Stimulated activated CD4-positive, alpha-beta T cell treated with anti-CD3 and anti-CD28 coated beads, Interleukin-1b, Interleukin-23, amount 100 ng/mL, for 48 hours (primary cell): ENCODE measurements at regions not wholly inside any gene's neighbourhood (a gene's known extent, or its start where the extent isn't known, plus 50 kb on each side); places are given as distances from the start of the nearest gene placed in this dataset.
"Not testable (repeated sequence)": the region's sequence is repeated elsewhere in the genome, so short reads cannot be mapped to it uniquely, and the experiment has no call there.

Source experiments
- DNase-seq: peaks from one replicate; pipeline ENCODE4 v3.0.0-alpha.2; 2020

DNA sequence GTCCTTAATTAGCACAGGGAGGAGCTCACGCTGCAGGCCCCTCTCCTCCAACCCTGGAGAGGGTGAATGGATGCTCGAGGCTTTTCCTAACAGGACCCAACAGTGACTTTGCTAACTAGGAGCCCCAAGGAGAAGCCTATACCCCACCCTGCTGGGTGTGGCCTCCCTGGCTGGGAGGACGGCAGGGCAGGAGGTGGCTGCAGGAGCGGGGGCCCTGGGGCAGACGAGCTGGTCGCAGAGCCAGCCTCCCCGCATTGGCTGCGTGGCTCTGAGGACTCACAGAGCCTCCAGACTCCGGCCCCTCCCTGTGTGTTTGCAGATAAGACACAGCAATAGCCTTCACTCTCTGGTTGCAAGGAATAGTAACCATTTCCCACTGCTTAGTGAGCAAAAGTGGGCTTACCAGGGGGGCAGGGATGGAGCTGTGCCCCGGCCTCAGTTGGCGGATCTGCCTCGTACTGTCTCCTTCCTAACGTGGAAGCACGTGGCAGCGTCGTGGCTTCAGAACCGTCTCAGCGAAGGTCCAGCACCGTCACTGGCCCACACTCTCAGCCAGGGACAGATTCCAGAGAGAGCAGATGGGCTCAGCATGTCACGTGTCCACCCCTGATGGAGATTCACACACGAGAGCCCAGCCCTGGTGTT is 1087.5 kb downstream of the BRD1 start:
- no peak for DNase-seq

DNA sequence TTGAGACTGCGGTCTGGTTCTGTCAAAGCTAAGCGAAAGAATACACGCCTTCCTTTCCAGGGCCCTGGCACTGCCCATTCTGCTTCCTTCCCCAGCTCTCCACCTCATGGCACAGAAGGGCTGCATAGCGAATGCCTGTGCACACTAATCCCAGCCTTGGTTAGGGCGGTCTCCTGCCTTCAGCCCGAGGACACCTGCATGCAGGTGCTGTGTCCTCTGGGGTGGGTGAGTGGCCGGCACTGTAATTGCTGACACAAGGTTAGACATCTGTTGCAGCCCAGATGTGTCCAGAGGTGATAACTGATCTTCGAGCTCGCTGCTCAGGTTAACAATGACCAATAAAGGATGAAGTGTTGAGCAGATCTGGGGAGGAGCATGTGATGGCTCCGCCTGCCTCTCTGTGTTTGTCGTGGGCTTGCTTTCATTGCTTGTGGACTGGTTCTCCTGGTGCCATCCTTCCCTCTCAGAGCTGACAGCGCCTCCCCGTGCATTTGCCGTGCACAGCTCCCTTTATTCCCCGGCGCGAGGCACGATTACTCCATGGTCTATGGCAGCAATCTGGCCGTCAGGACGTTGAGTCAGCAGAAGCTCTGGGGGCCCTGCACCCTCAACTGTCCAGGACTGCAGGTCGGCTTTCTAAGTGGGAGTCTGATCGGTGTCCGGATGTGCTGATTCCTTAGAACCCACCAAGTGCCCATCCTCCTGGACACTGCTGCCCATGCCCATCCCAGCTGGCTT is 1088.2 kb downstream of the BRD1 start:
- no peak for DNase-seq

DNA sequence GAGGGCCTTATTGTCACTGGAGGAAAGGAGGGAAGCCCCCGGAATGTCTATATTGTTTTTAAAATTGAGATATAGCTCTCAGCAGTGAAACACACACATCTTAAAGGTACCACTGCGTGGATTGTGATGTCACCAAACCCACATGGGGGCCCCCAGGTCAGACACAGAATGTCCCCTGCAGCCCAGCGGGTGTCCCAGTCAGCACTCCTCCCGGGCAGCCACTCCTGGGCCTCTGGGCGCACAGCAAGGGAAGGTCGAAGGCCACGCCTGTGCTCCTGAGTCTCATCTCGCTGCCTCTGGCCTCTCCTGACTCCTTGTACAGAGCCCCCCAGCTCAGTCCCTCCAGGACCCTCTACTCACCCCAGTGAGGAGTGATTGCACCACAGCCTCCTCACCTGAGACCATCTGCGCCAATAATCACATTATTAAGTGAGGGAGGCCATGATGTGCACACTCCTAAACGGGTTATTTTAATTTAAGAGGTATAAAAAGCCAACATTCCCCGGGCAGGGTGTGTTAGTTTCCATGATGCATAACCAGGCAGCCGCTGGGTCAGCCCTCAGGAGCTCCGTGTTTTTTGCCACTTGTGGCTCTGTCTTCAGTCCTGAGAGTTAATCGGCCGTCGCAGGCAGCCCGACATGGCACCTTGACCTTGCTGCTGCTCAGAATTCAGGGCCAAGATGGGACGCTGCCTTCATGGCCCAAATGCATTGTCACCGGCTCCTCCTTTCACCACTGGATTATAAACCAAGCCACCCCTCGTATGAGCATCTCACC is 1089.3 kb downstream of the BRD1 start:
- no peak for DNase-seq

DNA sequence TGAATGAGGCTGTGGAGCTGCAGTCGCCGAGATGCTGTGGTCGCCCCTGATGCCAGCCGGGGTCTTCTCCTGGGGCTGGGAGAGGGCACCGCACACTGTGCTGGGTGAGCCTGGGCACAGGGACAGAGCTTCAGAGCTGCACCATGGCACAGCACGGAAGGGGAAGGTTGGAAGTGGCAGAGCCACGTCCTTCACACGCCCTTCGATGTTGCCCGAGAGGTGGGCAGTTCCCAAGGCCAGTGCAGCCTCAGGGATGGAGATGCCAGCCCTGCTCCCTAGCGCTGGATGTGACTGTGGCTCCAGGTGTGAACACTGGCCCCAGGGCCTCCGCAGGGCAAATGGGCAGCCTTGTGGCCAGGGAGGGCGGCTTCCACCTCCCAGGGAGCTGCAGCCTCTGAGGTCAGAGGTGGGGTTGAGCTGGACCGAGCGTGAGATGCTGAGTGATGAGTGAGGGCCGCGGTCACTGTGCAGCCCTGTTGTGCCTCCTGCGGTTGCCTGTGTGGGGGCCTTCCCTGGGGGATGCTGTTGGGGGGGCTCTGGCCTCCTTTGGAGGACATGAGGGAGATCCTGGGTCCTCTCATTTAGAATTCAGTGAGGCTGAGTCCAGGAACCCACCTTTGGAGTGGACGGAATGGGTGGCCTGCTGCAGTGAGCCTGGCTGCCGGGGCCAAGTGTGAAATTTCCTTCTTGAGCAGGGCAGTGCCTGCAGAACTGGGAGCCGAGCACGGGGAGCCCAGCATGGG is 1090.0 kb downstream of the BRD1 start:
- DNase-seq = no peak

DNA sequence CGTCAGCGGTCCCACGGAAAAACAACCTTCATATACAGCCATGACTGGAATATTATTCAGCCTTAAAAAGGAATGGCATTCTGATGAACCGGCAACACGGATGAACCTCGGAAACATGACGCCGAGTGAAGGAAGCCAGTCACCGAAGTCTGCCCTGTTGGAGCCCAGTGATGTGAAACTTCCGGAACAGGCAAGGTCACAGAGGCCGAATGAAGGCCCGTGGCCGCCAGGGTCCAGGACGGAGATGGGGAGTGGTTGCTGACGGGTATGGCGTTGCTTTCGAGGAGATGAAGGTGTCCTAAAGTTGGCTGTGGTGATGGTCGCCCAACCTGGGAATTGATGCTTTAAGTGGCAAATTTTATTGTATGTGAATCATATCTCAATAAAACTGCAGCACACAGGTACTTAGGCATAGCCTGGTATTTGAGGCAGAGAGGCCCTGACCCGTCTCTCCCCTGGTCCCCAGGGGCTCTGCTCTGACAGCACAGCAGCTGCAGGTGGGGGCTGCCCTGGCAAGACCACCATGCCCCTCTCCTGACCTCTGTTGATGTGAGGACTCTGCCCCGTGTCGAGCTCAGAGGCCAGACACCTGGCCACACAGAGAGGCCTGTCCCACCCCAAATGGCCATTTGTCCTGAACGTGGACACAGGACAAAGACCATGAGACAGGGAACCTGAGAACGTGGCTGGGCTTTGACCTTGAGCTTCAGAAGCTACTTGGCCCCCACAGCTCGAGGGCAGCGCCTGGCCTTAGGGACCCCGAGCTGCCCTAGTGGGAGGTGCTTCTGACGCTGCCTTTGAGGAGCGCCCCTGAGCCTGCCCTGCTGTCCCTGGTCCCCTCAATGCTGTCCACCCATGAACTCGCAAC is 1090.8 kb downstream of the BRD1 start:
- no peak for DNase-seq

DNA sequence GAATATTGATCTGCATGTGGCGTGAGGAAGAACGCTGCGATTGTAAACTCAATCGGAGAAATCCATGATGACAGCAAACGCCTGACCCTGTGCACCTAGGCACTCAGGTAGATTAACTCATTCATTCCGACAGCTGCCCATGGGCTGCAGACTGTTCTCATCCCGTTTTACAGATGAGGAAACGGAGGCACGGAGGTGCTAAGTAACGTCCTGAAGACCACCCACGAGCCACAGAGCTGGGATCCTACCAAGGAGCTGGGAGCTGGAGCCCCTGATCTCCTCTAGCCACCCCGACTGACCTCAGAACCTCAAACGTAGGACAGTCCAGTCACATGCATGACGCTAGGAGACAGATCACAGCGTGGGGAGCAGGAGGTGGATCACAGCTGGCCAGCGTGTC is 1092.7 kb downstream of the BRD1 start:
- DNase-seq = no peak

DNA sequence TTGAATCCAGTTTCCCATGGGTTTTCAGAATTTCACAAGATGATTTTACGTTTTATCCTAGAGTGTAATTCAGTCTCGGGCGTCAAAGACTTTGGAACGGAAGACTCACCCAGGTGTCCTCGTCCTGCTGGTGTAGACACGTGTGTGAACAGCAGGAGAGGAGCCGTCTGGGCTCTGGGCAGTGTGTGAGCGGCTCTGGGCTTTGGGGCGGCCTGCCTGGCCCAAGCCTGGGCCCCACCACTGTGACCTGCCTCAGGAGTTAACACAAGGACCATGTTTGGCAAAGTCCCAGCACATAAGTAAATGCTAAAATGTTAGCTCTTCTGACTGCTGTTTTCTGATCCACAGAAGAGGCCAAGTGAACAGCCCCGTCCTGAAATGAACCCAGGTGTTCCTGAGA is 1093.3 kb downstream of the BRD1 start:
- no peak for DNase-seq

DNA sequence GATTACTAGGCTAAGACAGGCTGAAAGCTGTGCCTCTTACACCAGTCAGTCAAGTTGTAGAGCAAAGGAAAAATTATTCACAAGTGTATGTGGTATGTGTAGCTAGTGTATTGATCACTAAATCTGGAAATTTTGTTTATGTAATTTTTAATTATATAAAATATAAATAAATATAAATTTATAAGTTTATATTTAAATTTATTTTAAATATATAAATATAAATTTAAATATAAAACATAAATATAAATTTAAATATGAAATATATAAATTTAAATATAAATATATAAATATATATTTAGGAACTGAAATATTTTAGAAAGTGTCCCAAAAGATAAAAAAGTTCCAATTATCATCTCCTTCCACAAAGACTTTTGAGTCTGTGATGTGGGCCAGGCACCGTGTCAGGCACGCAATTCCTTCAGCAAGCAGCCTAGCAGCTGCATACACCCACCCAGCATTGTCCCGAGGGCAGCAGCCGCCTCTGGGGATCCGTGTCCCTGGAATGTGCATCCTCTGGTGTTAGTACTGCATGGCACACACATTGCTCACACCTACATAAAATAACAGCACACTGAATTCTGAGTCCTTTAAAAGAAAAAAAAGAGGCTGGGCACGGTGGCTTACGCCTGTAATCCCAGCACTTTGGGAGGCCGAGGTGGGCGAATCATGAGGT is 1098.0 kb downstream of the BRD1 start:
- no peak for DNase-seq

DNA sequence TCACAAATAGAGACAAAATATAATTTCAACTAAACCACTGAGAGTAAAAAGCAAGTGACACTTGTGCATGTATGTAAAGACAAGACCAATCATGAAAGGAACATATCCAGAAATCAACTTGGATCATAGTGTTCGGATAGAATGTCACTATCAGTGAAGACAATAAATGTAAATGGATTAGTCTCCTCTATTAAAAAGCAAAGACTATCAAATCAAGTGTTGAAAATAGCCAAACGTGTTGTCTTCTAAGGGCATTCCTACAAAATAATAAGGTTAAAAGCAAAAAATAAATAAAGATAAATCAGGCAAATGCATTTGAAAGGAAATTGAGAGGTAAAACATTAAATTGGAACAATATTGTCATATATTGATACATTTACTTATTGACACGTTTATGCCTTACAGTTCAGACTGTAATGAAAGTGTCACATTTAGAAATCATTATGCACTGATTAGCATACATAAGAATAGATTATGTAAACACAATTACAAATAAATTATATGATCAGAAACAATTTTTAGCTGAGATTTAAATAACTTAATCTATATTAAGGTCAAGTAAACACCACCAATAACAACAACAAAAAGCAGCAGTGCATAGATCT is 1100.1 kb downstream of the BRD1 start:
- no peak for DNase-seq

DNA sequence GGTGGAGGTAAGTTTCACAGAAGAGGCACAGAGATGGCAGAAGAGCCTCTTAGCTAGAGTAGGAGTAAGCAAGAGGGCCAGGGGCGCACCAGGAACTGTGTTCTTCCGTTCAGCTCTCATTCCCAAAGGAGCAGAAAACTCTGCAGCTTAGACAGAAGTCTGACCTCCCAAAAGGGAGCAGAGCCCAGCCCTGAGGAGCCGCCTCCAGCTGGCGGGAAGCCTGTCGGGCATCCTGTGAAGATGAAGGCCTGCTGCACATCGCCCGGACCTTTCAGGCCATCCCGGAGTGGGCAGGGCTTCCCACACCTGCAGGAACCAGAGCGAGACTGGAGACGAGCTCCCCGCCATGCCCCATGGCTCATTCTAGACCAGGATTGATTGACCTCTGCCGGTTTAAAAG is 1102.8 kb downstream of the BRD1 start:
- no peak for DNase-seq

DNA sequence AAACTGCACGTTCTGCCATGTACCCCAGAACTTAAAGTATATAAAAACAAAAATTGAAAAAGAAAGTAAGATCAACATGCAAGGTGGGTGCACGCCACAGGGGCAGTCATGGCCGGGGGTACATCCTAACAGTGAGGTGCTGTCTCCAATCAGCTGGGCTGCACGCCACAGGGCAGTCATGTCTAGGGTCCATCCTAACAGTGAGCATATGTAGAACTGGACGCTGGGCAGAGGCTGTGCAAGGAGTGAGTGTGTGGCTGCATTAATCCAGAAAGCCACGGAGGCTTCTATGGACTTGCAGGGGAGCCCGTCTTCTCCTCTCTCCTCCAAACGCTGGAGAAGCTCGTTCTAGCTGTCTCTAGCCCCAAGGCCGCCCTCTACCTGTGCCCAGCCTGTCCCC is 1105.0 kb downstream of the BRD1 start:
- DNase-seq = no peak

DNA sequence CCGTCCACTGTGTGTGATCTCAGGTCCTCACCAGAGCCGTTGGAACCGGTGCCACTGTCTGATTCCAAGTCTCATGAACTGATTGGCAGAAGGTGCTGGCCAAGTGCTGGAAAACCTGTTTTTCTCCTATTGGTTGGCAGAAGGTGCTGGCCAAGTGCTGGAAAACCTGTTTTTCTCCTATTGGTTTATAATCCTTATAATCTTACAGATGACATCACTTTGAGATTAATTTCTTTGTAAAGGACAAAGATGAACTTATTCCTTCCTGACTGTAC is 1106.3 kb downstream of the BRD1 start:
- no peak for DNase-seq

DNA sequence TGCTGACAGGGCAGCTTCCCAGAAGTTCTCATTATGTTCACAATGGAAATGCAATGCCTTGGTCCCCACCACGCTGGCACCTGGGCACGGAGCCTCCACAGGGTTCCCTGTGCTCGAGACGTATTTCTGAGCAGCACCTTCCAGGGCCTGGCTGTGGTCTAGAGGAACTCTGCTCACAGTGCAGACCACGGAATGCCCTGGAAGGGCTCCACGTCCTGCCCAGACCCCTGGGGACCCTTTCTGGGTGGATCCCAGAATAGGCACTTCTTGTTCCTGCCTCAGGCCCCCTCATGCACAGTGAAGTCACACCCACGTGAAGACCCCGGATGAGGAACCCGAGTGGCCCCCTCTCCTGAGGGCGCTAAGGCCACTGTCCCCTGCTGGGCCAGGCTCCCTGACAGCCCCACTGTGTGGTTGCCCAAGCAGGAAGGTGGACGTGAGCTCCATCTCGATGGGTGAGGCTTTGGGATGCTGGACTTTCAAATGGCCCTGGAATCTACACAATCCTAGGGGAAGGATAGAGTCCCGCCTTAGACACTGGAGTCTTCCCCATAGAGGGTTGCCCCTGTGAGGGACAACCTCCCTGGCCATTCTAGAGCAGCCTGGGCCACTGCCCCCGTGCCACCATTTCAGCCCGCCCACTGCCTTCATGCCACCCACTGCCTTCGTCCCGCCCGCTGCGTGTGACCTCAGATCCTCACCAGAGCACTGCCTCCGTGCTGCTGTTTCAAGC is 1106.8 kb downstream of the BRD1 start:
- DNase-seq = no peak

DNA sequence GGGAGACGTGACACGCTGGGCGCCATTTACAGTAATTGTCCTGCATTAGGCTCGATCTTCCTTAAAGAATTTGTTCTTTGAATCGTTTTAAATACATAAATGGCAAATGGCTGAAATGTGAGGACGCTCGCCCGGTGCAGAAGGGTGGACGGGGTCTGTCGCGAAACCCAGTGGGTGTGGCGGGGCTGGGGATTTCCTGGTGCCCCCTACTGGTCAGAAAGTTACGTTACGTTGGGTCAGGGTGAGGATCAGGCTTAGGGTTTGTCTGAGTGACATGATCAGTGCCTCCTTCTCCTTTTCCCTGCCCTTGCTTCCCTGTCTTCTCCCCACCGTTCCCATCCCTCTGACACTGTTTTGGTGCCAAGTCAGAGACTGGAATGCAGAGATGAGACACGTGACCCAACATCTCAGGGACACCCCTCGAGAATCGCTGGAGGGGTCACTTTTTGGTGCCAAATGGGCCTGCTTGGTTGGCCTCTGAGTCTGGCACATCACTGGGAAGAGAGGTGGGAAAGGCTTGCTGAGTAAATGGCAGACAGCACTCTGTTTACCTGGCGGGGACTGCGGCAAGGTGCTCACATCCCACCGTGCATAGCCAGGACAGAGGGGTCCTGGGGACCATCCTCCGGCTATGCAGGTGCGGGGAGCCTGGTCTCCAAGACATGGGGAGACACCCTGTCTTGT is 1107.6 kb downstream of the BRD1 start:
- no peak for DNase-seq

DNA sequence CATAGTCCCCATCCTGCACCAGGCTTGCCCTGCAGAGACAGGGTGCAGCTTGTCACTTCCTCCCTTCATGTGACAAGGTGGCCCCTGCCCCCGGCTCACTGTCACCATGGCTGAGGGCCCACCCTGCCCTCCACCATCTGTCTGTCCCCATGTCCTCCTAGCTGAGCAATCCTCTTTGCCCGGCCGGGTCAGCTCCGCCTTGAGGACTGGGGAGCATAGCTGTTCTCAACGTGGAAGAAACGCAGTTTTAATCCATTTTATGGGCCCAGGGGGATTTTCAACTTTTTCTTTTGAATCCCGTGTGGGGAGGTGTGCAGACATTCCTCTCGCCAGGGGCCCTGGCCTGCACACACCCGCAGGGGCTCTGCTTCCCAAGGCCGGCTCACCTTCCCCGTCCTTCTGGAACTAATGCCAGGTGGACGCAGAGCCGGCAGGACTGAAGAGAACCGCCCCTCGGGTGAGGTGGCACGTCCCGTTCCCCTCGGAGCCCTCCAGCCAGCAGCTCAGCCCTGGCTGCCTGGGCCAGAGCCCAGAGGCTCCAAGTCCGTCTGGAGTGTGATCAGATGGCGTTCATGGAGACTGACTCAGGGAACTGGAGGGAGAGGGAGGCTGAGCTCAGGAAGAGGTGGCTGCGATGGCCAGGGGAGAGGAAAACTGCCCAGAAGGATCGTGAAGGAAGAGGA is 1108.7 kb downstream of the BRD1 start:
- no peak for DNase-seq

DNA sequence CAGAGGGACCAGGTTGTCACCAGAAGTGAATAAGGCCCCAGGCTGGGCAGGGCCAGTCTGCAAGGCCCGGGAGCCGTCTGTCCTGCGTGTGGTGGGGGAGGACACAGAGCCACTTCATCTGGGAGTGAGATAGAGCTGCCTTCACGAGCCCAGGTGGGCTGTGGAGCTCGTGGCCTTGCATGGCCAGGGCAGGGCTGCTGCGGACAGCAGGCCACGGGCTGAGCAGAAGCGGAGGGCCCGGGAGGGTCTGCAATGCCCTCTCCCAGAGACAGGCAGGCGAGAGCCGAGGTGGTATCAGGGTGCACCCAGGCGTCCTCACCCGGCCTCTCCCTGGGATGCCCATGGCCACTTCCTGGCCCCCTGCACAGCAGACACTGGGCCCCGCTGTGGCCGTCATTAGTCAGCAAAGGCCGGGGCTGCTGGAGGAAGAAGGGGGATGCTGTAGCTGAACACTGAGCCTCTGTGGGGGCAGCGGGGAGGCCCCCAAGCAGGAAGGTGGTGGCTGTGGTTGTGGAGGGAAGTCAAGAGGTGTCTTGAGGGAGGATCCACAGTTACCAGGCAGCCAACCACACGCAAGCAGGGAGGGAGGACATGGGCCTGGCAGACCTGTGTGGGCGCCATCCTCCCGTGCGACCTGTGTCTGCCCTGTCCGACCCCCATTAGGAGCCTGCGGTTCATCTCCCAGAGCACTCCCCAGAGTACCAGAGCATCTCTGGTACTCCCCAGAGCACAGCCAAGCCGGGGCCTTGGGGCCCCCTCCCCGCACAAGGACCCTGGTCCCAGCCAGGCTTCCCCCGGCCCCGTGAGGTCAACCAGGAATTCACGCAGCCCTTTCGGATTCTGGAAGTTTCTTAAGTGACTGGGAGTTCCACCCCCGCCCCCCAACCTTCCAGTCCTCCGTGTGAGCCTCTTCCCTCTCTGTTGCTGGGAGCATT is 1109.5 kb downstream of the BRD1 start:
- DNase-seq = no peak

DNA sequence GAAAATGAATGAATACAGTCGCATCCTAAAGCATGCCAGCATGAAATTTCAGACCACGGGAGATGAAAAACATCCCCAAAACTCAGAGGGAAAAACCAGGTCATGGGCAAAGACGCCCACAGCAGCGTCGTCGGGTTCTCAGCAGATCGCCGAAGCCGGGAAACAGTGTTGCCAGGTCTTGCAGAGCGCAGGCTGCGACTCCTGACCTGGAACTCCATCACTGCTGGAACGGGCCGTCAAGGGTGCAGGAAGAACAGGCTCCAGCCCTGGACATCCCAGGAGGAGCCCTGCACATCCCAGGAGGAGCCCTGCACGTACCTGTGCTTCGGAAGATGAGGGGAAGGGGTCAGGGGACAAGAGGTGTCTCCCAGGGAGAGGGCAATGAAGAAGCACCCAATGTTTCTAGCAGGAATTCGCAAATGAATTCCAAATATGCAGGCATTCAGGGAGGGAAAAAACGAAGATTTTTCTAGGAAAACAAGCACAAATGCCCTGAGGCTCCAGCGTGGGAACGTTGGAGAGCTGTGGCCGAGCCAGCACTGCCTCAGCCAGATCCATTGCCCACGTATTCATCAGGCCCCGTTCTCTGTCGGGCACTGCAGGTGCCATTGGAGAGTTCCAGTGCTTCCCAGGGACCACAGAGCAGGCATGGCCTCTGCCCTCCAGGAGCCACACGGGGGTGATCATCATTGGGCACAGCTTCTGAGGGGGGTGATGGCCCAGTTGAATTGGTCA is 1110.4 kb downstream of the BRD1 start:
- no peak for DNase-seq

DNA sequence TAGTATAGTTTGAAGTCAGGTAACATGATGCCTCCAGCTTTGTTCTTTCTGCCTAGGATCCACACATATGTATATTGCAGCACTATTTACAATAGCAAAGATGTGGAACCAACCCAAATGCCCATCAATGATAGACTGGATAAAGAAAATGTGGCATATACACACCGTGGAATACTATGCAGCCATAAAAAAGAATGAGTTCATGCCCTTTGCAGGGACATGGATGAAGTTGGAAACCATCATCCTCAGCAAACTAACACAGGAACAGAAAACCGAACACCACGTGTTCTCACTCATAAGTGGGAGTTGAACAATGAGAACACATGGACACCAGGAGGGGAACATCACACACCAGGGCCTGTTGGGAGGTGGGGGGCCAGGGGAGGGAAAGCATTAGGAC is 1111.5 kb downstream of the BRD1 start:
- not testable (repeated sequence) for DNase-seq
